ENCODE measurements at regions not wholly inside any gene's neighbourhood (a gene's known extent, or its start where the extent isn't known, plus 50 kb on each side); places are given as distances from the start of the nearest gene placed in this dataset.

- Histone ChIP-seq H3K4me1 (ENCODE audit: insufficient read depth, low read length, poor library complexity, severe bottlenecking) (no peaks in the 10 kb centered on the region), H3K27me3 (replicated peaks; ENCODE audit: insufficient read depth, low read depth, low read length, poor library complexity) (peaks cover 23% of the 10 kb centered on the region), H3K36me3 (ENCODE audit: insufficient read depth, low read length, poor library complexity, severe bottlenecking) (no peaks in the 10 kb centered on the region), H3K4me3 (ENCODE audit: low read depth, low read length, poor library complexity, severe bottlenecking) (no peak overlapping the region), H3K9me3 (ENCODE audit: low read depth, low read length, poor library complexity, severe bottlenecking) (no peaks in the 10 kb centered on the region), H3K27ac (ENCODE audit: low read depth, low read length, poor library complexity, severe bottlenecking) (no peak overlapping the region)
- POLR2A ChIA-PET (ENCODE audit: low non-redundant PET), result no interaction called here
- BruUV-seq (replicated peaks), result no TSS peak
- no peak for DNase-seq (ENCODE audit: low spot score)
- CTCF ChIA-PET, result no interaction called here
- intact Hi-C loops (cut with micrococcal nuclease; ENCODE audit: unreplicated experiment), result no loop called here
- TF ChIP-seq EZH2 (IDR thresholded peaks at IDR 0.05; ENCODE audit: borderline replicate concordance, low read depth, low read length, poor library complexity, severe bottlenecking) (no peak), CTCF (conservative IDR thresholded peaks at IDR 0.05; ENCODE audit: low read depth, low read length) (no peak)
Measured at GRCh38 chr4:187204389-187204918, 480.8 kb upstream of the FAT1 start.

GRCh38 chr4:187207931-187208330 lies 484.3 kb upstream of the FAT1 start:
- CTCF ChIA-PET, result no interaction called here

DNA sequence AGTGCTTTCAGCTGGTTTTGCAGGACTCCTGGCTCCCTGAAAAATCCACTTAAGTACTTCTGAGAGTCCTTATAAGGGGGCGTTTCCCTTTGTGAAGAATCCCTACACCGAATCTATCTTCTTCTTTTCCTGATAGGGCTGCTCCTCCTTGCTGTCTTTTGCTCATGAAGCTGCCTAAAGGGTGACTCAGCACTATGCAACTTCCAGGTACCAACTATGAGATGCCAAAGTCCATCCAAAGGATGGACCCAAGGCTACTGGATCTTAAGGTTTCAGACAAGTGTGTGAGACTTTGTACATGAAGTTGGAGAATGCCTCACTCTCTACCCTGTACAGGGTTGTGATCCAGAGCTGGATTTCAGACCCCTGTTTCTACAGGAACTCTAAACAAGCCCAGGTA lies 485.0 kb upstream of the FAT1 start:
- H3K27ac ChIP-seq (ENCODE audit: low read depth, low read length, poor library complexity, severe bottlenecking), result no peak overlapping the region

More at GRCh38 chr4:187207931-187208330, 484.3 kb upstream of the FAT1 start:
- no TSS peak for BruUV-seq (replicated peaks)
- Histone ChIP-seq H3K4me1 (ENCODE audit: insufficient read depth, low read length, poor library complexity, severe bottlenecking) (no peaks in the 10 kb centered on the region), H3K27me3 (replicated peaks; ENCODE audit: insufficient read depth, low read depth, low read length, poor library complexity) (peaks cover 28% of the 10 kb centered on the region), H3K4me3 (ENCODE audit: low read depth, low read length, poor library complexity, severe bottlenecking) (no peak overlapping the region), H3K27ac (ENCODE audit: low read depth, low read length, poor library complexity, severe bottlenecking) (no peak overlapping the region), H3K36me3 (ENCODE audit: insufficient read depth, low read length, poor library complexity, severe bottlenecking) (no peaks in the 10 kb centered on the region), H3K9me3 (ENCODE audit: low read depth, low read length, poor library complexity, severe bottlenecking) (no peaks in the 10 kb centered on the region)
- POLR2A ChIA-PET (ENCODE audit: low non-redundant PET), result no interaction called here
- DNase-seq (ENCODE audit: low spot score), result no peak
- intact Hi-C loops (cut with micrococcal nuclease; ENCODE audit: unreplicated experiment), result no loop called here
- TF ChIP-seq CTCF (conservative IDR thresholded peaks at IDR 0.05; ENCODE audit: low read depth, low read length), result no peak
- no peak for TF ChIP-seq EZH2 (IDR thresholded peaks at IDR 0.05; ENCODE audit: borderline replicate concordance, low read depth, low read length, poor library complexity, severe bottlenecking)

More for the DNA sequence above, 485.0 kb upstream of the FAT1 start:
- ChIA-PET CTCF (no interaction called here), POLR2A (ENCODE audit: low non-redundant PET) (no interaction called here)
- H3K4me1 ChIP-seq (ENCODE audit: insufficient read depth, low read length, poor library complexity, severe bottlenecking), result no peaks in the 10 kb centered on the region
- no peak for DNase-seq (ENCODE audit: low spot score)
- no peaks in the 10 kb centered on the region for H3K9me3 ChIP-seq (ENCODE audit: low read depth, low read length, poor library complexity, severe bottlenecking)
- no TSS peak for BruUV-seq (replicated peaks)
- H3K4me3 ChIP-seq (ENCODE audit: low read depth, low read length, poor library complexity, severe bottlenecking), result no peak overlapping the region
- no peak for TF ChIP-seq EZH2 (IDR thresholded peaks at IDR 0.05; ENCODE audit: borderline replicate concordance, low read depth, low read length, poor library complexity, severe bottlenecking)
- no peak for TF ChIP-seq CTCF (conservative IDR thresholded peaks at IDR 0.05; ENCODE audit: low read depth, low read length)
- intact Hi-C loops (cut with micrococcal nuclease; ENCODE audit: unreplicated experiment), result no loop called here
- peaks cover 25% of the 10 kb centered on the region for H3K27me3 ChIP-seq (replicated peaks; ENCODE audit: insufficient read depth, low read depth, low read length, poor library complexity)
- H3K36me3 ChIP-seq (ENCODE audit: insufficient read depth, low read length, poor library complexity, severe bottlenecking), result no peaks in the 10 kb centered on the region

All from A673 (cell line).